Calu3 (cell line): ENCODE measurements at regions not wholly inside any gene's neighbourhood (a gene's known extent, or its start where the extent isn't known, plus 50 kb on each side); places are given as distances from the start of the nearest gene placed in this dataset.
"Not testable (repeated sequence)": the region's sequence is repeated elsewhere in the genome, so short reads cannot be mapped to it uniquely, and the experiment has no call there.

Experiments
- BruUV-seq: library from RNA; stranded (reverse); fragments of 400-500 nt; replicated peaks from 2 replicates; lab custom pipeline; 2021; lab: Mats Ljungman, UMichigan
- CTCF ChIA-PET: fragments of 300-600 bp; sonication (Branson Sonifier 250); formaldehyde crosslinking; loops from one replicate; lab custom pipeline; 2022; ENCODE audit warnings: antibody characterized with exemption; lab: Charles Lee
- DNase-seq: peaks from one replicate; pipeline ENCODE4 v3.0.0; 2022
- H3K27ac Mint-ChIP-seq: one replicate; pipeline ENCODE4 v1.8.0; 2022; ENCODE audit warnings: mixed read lengths; ENCODE audit not compliant: unreplicated experiment
- H3K27me3 Mint-ChIP-seq: one replicate; pipeline ENCODE4 v1.8.0; 2022; ENCODE audit warnings: mixed read lengths; ENCODE audit not compliant: unreplicated experiment
- H3K36me3 Mint-ChIP-seq: one replicate; pipeline ENCODE4 v1.8.0; 2022; ENCODE audit warnings: mild to moderate bottlenecking, moderate library complexity, mixed read lengths; ENCODE audit not compliant: insufficient read depth, unreplicated experiment
- H3K4me1 Mint-ChIP-seq: one replicate; pipeline ENCODE4 v1.8.0; 2022; ENCODE audit warnings: mild to moderate bottlenecking, low read depth, mixed read lengths; ENCODE audit not compliant: unreplicated experiment
- H3K4me3 Mint-ChIP-seq: one replicate; pipeline ENCODE4 v1.8.0; 2022; ENCODE audit warnings: mild to moderate bottlenecking, low read depth, moderate library complexity, mixed read lengths; ENCODE audit not compliant: unreplicated experiment
- H3K9me3 Mint-ChIP-seq: one replicate; pipeline ENCODE4 v1.8.0; 2022; ENCODE audit warnings: low read depth, mixed read lengths; ENCODE audit not compliant: unreplicated experiment
- intact Hi-C: fragments of 100-400 bp; cut with micrococcal nuclease; formaldehyde crosslinking; loops from one replicate; pipeline ENCODE4 v1.10.0; 2022; ENCODE audit not compliant: unreplicated experiment
- TF ChIP-seq, protein P1 (sequence below): fragments of 200-600 bp; IDR thresholded peaks from one replicate; pipeline ENCODE4 v1.8.0; 2022; ENCODE audit warnings: antibody characterized with exemption; ENCODE audit not compliant: unreplicated experiment

DNA sequence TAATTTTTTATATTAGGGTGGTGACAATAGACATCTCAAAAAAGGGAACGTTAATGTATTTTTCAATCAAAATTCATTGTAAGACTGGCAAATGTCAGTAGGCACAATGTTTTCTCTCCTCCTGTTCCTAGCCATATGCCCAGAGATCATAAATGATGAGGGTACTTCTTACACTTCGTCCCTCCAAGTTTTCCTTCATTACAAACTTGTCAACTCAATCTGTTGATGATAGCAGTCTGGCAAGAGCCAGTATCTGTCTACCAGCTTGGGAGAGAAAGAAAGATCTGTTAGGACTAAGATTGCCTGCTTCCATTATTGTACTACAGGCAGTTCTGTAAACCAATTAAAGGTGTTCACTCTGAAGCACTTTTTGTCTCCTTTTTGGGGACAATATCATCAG is 130.9 kb upstream of the DAAM1 start:
- Mint-ChIP-seq H3K4me3 (no peak overlapping the region), H3K27ac (no peak overlapping the region), H3K4me1 (no peaks in the 10 kb centered on the region), H3K36me3 (no peaks in the 10 kb centered on the region), H3K27me3 (peaks cover 20% of the 10 kb centered on the region), H3K9me3 (no peaks in the 10 kb centered on the region)
- CTCF ChIA-PET: no interaction called here
- no TSS peak for BruUV-seq
- DNase-seq: no peak
- intact Hi-C loops: no loop called here
- TF ChIP-seq, protein P1, sequence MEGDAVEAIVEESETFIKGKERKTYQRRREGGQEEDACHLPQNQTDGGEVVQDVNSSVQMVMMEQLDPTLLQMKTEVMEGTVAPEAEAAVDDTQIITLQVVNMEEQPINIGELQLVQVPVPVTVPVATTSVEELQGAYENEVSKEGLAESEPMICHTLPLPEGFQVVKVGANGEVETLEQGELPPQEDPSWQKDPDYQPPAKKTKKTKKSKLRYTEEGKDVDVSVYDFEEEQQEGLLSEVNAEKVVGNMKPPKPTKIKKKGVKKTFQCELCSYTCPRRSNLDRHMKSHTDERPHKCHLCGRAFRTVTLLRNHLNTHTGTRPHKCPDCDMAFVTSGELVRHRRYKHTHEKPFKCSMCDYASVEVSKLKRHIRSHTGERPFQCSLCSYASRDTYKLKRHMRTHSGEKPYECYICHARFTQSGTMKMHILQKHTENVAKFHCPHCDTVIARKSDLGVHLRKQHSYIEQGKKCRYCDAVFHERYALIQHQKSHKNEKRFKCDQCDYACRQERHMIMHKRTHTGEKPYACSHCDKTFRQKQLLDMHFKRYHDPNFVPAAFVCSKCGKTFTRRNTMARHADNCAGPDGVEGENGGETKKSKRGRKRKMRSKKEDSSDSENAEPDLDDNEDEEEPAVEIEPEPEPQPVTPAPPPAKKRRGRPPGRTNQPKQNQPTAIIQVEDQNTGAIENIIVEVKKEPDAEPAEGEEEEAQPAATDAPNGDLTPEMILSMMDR: no peak

DNA sequence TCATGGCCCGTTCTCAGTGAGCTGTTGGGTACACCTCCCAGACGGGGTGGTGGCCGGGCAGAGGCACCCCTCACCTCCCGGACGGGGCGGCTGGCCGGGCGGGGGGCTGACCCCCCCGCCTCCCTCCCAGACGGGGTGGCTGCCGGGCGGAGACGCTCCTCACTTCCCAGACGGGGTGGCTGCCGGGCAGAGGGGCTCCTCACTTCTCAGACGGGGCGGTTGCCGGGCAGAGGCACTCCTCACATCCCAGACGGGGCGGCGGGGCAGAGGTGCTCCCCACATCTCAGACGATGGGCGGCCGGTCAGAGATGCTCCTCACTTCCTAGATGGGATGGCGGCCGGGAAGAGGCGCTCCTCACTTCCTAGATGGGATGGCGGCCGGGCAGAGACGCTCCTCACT is 129.7 kb upstream of the DAAM1 start:
- DNase-seq, H3K27ac Mint-ChIP-seq, H3K4me1 Mint-ChIP-seq, CTCF ChIA-PET, H3K36me3 Mint-ChIP-seq, H3K9me3 Mint-ChIP-seq, BruUV-seq, intact Hi-C loops, H3K4me3 Mint-ChIP-seq: not testable (repeated sequence)
- peaks cover 15% of the 10 kb centered on the region for H3K27me3 Mint-ChIP-seq

DNA sequence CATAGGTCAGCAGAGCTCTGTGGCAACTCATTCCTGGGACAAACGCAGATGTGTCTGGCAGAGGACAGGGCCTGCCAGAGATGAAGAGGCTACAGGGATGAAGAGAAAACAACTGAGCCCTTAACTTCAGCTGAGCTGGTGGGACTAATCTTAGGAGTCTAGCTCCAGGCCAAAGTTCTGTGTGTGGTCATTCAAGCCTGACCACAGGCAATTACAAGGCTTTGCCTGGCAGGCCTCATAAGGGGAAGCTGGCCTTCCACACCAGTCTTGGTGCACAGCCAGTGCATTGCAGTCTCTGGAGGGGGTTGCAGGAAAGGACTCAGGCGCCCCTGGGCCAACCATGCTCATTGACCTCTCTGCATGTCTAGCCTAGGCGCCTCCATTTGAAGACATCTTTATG is 127.6 kb upstream of the DAAM1 start:
- Mint-ChIP-seq H3K36me3 (no peaks in the 10 kb centered on the region), H3K9me3 (no peaks in the 10 kb centered on the region), H3K27ac (no peak overlapping the region), H3K4me1 (no peaks in the 10 kb centered on the region), H3K27me3 (no peaks in the 10 kb centered on the region), H3K4me3 (no peak overlapping the region)
- intact Hi-C loops: no loop called here
- no TSS peak for BruUV-seq
- no peak for DNase-seq
- TF ChIP-seq, protein P1: no peak
- CTCF ChIA-PET: interaction anchor here (0.6 kb wide), 1 partner anchor 34 kb away, joined by 3 read pairs; no protein-coding TSS in a partner anchor

DNA sequence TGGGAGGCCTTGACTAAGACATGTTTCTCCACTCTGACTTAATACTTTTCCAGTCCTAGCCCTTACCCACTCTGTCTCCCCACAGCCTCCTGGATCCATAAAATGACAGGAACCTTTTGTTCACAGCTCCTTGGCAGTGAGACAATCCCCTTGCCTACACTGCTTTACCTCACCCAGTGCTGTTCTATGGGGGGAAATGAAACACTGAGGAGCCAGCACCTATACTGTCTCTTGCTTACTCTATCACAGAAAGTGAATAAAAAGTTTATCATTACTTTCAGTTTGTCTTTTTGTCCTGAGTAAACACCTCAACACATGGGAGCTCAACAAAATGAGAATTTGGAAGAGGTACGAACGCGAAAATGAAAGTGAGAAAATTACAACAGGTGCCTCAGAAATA is 127.2 kb upstream of the DAAM1 start:
- no peaks in the 10 kb centered on the region for H3K27me3 Mint-ChIP-seq
- CTCF ChIA-PET: interaction anchor here (0.6 kb wide), 1 partner anchor 33 kb away, joined by 3 read pairs; no protein-coding TSS in a partner anchor
- TF ChIP-seq, protein P1: no peak
- H3K9me3 Mint-ChIP-seq: no peaks in the 10 kb centered on the region
- no peaks in the 10 kb centered on the region for H3K4me1 Mint-ChIP-seq
- H3K4me3 Mint-ChIP-seq: no peak overlapping the region
- intact Hi-C loops: no loop called here
- BruUV-seq: no TSS peak
- no peak overlapping the region for H3K27ac Mint-ChIP-seq
- no peaks in the 10 kb centered on the region for H3K36me3 Mint-ChIP-seq
- no peak for DNase-seq

DNA sequence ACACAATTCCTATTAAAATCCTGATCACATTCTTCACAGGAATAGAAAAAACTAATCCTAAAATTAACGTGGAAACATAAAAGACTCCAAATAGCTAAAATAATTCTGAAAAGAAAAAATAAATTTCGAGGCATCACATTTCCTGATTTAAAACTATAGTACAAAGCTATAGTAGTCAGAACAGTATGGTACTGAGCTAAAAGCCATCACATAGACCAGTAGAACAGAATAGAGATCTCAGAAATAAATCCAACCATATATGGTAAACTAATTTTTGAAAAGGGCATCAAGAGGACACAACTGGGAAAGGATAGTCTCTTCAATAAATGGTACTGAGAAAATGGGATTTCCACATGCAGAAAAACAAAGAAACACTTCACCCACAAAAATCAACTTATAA is 125.2 kb upstream of the DAAM1 start:
- intact Hi-C loops: no loop called here
- Mint-ChIP-seq H3K9me3 (no peaks in the 10 kb centered on the region), H3K36me3 (no peaks in the 10 kb centered on the region), H3K4me1 (no peaks in the 10 kb centered on the region), H3K27ac (no peak overlapping the region), H3K4me3 (no peak overlapping the region), H3K27me3 (no peaks in the 10 kb centered on the region)
- no peak for DNase-seq
- BruUV-seq: no TSS peak
- TF ChIP-seq, protein P1: no peak
- CTCF ChIA-PET: no interaction called here
